ENCODE measurements at regions not wholly inside any gene's neighbourhood (a gene's known extent, or its start where the extent isn't known, plus 50 kb on each side); places are given as distances from the start of the nearest gene placed in this dataset.

DNA sequence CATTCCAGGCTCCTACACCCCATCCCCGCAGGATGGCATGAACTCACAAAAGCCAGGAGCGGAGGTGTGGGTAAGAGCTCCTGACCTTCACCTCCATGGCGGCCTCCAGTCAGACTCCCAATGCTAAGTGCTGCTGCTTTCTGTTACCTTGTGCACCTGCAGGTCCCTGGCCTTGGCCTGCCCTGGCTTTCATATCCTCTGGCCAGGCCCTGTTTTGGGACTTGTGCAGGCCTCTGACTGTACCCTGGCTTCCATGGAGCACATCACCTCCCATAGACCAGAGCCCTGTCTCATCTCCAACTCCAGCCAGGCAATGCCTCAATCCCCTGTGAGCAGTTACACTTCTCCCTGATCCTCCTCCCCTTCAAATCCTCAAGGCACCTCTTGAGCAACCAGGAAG is 124.5 kb downstream of the MED10 start:
- no peak for DNase-seq (ENCODE audit: low read depth)
- no peak overlapping the region for H3K4me3 ChIP-seq (ENCODE audit: low read length)

DNA sequence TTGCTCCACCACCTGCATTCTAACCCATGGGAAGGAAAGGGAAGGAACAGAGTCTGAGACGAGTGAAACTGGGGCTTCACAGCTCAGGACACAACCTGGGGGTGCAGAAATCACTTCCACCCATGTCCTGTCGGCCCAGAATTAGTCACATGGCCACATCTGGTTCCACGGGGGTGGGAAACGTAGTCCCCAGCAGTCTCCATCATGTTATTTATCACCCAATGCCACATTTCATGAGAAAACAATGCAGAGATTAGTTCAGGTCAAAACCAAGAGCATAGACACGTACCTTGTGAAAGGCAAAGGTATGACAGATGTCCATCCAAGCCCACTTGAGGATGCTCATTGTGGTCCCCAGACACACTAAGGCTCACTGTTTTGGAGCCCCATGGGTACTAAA is 125.1 kb downstream of the MED10 start:
- TF ChIP-seq, protein P1, sequence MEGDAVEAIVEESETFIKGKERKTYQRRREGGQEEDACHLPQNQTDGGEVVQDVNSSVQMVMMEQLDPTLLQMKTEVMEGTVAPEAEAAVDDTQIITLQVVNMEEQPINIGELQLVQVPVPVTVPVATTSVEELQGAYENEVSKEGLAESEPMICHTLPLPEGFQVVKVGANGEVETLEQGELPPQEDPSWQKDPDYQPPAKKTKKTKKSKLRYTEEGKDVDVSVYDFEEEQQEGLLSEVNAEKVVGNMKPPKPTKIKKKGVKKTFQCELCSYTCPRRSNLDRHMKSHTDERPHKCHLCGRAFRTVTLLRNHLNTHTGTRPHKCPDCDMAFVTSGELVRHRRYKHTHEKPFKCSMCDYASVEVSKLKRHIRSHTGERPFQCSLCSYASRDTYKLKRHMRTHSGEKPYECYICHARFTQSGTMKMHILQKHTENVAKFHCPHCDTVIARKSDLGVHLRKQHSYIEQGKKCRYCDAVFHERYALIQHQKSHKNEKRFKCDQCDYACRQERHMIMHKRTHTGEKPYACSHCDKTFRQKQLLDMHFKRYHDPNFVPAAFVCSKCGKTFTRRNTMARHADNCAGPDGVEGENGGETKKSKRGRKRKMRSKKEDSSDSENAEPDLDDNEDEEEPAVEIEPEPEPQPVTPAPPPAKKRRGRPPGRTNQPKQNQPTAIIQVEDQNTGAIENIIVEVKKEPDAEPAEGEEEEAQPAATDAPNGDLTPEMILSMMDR (IDR thresholded peaks at IDR 0.05; ENCODE audit: insufficient read depth, low read depth, low read length, missing control alignments) = no peak

More for the DNA sequence above, 124.5 kb downstream of the MED10 start:
- TF ChIP-seq, protein P1 (IDR thresholded peaks at IDR 0.05; ENCODE audit: insufficient read depth, low read depth, low read length, missing control alignments) = no peak

DNA sequence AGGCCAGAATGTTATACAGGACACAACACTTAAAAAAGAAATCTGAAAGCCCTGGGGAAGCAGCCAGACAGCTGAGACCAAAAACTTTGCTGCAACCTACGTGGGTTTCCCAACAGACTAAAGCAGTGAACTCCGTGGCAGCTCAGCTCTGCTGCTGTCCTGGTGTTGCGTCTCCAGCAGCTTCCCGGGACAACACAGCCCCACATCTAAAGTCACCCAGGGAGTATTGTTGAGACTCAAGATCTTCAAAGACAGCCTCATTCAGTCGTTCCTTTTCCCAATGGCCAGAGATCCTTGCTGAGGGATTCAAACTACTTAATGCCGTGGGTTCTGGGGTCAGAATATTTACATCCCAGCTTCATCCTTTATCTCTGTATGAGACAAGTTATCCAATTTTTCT is 125.8 kb downstream of the MED10 start:
- TF ChIP-seq, protein P1 (IDR thresholded peaks at IDR 0.05; ENCODE audit: insufficient read depth, low read depth, low read length, missing control alignments) = no peak
- DNase-seq (ENCODE audit: low read depth) = no peak
- no peak overlapping the region for H3K4me3 ChIP-seq (ENCODE audit: low read length)

More for the DNA sequence above, 125.1 kb downstream of the MED10 start:
- no peak overlapping the region for H3K4me3 ChIP-seq (ENCODE audit: low read length)
- no peak for DNase-seq (ENCODE audit: low read depth)

DNA sequence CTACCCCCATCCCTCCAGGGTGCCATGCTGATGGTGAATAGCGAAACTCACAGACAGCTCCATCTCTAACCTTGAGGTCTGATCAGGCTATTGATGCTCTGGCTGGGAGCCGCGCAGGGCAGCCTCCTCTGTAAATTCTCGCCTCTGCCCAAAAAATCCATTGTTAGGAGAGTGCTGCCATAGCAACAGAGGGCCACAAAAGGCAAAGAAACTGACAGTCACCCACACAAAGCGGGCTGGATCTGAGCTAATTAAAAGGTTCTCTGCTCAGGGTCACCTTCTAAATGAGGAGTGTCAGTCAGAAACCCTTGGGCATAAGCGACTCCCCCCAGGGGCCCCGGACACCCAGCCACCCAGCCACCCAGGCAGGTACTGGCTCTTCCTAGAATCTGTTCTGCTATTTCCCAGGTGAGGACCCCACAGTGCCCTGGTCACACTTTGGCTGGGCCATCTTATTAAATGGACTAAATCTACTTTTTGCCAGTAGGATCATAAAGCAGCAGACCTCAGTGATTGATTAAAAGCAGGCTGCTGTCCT is 126.7 kb downstream of the MED10 start:
- DNase-seq (ENCODE audit: low read depth) = no peak
- TF ChIP-seq, protein P1 (IDR thresholded peaks at IDR 0.05; ENCODE audit: insufficient read depth, low read depth, low read length, missing control alignments) = no peak
- H3K4me3 ChIP-seq (ENCODE audit: low read length) = no peak overlapping the region

GRCh38 chr5:6250121-6250520 is 128.2 kb downstream of the MED10 start:
- no peak for DNase-seq (ENCODE audit: low read depth)
- TF ChIP-seq, protein P1 (IDR thresholded peaks at IDR 0.05; ENCODE audit: insufficient read depth, low read depth, low read length, missing control alignments) = no peak
- no peak overlapping the region for H3K4me3 ChIP-seq (ENCODE audit: low read length)

DNA sequence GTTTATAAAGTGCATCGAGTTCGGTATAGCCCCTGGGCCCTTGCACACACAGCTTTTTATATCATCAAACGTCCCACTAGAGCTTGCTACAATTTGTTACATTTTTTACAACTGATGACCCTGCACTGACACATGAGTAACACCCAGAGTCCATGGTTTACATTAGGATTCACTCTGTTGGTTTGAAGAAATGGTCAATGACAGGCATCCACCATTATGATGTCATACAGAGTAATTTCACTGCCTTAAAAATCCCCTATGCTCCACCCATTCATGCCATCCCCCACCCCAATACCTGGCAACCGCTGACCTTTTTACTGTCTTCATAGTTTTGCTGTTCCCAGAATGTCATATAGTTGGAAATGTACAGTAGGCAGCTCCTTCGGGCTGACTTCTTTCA is 130.2 kb downstream of the MED10 start:
- TF ChIP-seq, protein P1 (IDR thresholded peaks at IDR 0.05; ENCODE audit: insufficient read depth, low read depth, low read length, missing control alignments) = no peak
- H3K4me3 ChIP-seq (ENCODE audit: low read length) = no peak overlapping the region
- no peak for DNase-seq (ENCODE audit: low read depth)

DNA sequence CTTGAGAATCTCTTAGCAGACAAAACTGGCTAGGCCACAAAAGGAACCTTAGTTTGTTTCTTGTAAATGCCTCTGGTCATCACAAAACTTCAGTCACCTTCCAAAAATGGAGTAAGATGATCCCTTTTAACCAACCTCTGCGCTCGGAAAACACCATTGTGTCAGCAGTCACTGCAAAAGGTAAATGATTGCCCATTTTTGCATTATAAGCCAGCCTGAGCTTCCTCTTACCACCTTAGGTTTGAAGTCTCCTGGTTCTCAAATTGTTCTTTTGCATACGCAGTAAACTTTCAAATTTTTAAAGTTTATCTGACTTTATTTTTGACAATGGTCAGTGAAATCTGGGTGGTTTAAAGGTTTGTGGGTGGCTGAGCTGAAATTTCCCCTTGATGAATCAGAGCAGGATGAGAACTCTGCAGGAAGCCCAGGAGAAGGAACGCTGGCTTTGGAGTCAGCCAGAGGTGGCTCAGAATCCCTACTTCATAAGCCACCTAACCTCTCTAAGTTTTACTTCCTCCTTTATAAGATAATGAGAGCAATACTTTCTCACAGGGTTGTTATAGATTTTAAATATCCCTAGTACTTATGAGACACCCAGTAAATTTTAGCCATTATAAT is 131.4 kb downstream of the MED10 start:
- TF ChIP-seq, protein P1 (IDR thresholded peaks at IDR 0.05; ENCODE audit: insufficient read depth, low read depth, low read length, missing control alignments) = no peak
- no peak overlapping the region for H3K4me3 ChIP-seq (ENCODE audit: low read length)
- no peak for DNase-seq (ENCODE audit: low read depth)
